Liver (tissue), 8 donors: ENCODE measurements at regions not wholly inside any gene's neighbourhood (a gene's known extent, or its start where the extent isn't known, plus 50 kb on each side); places are given as distances from the start of the nearest gene placed in this dataset.

Experiments
- DNase-seq: peaks from one replicate; pipeline ENCODE4 v3.0.0-alpha.2; 2017; ENCODE audit warnings: low spot score
- H3K27ac ChIP-seq, 2 donors: one replicate each; pipeline ENCODE4 v1.7.0; 2013; ENCODE audit warnings: inconsistent platforms in 2 of 2, low read length in 2 of 2, control low read depth in 1 of 2, low read depth in 1 of 2, mild to moderate bottlenecking in 1 of 2
- H3K27me3 ChIP-seq, 4 donors: one replicate each; pipeline versions ENCODE4 v1.6.1 to v1.7.0; 2013; ENCODE audit warnings: low read length in 3 of 4, inconsistent platforms in 1 of 4, mild to moderate bottlenecking in 1 of 4, moderate library complexity in 1 of 4; ENCODE audit not compliant: control insufficient read depth in 4 of 4, insufficient read depth in 4 of 4
- H3K36me3 ChIP-seq, 4 donors: one replicate each; pipeline versions ENCODE4 v1.6.1 to v1.7.0; 2013; ENCODE audit warnings: low read length in 3 of 4, mild to moderate bottlenecking in 3 of 4, low read depth in 1 of 4, moderate library complexity in 1 of 4; ENCODE audit not compliant: control insufficient read depth in 4 of 4, insufficient read depth in 3 of 4
- H3K4me1 ChIP-seq, 4 donors: one replicate each; pipeline versions ENCODE4 v1.6.1 to v1.7.0; 2013; ENCODE audit warnings: low read length in 3 of 4, mild to moderate bottlenecking in 3 of 4, moderate library complexity in 1 of 4; ENCODE audit not compliant: control insufficient read depth in 4 of 4, insufficient read depth in 4 of 4
- H3K4me3 ChIP-seq, 3 donors: one replicate each; pipeline versions ENCODE4 v1.6.1 to v1.7.0; 2013; ENCODE audit warnings: low read length in 3 of 3, control low read depth in 1 of 3, low read depth in 1 of 3, mild to moderate bottlenecking in 1 of 3
- H3K9ac ChIP-seq, 2 donors: one replicate each; pipeline ENCODE4 v1.7.0; 2013; ENCODE audit warnings: low read length in 2 of 2, mild to moderate bottlenecking in 2 of 2, moderate library complexity in 2 of 2, control low read depth in 1 of 2, low read depth in 1 of 2
- H3K9me3 ChIP-seq, 4 donors: one replicate each; pipeline versions ENCODE4 v1.6.1 to v1.7.0; 2013; ENCODE audit warnings: low read length in 3 of 4; ENCODE audit not compliant: control insufficient read depth in 4 of 4
- ATF3 ChIP-seq: IDR thresholded peaks from 2 replicates; pipeline ENCODE4 v1.6.1; 2016; ENCODE audit warnings: antibody characterized with exemption
- CTCF ChIP-seq: fragments of 150-350 bp; IDR thresholded peaks from 2 replicates; pipeline ENCODE4 v1.5.1; 2017; ENCODE audit warnings: improper control_type of control experiment, low read depth, low read length; ENCODE audit not compliant: missing input control
- EGR1 ChIP-seq, 2 donors: IDR thresholded peaks; 2 replicates each; pipeline ENCODE4 v1.6.1; 2016 to 2018; ENCODE audit warnings: antibody characterized with exemption in 2 of 2, low read depth in 2 of 2
- FOXA1 ChIP-seq: IDR thresholded peaks from 2 replicates; pipeline ENCODE4 v1.6.1; 2016; ENCODE audit warnings: antibody characterized with exemption
- FOXA2 ChIP-seq: IDR thresholded peaks from 2 replicates; pipeline ENCODE4 v1.6.1; 2016; ENCODE audit warnings: antibody characterized with exemption
- GABPA ChIP-seq, 2 donors: IDR thresholded peaks in 1 of 2; conservative IDR thresholded peaks in 1 of 2; 2 replicates each; pipeline ENCODE4 v1.6.1; 2016; ENCODE audit warnings: antibody characterized with exemption in 2 of 2, mild to moderate bottlenecking in 1 of 2, moderate library complexity in 1 of 2
- HNF4A ChIP-seq, 2 donors: conservative IDR thresholded peaks; 2 replicates each; pipeline ENCODE4 v1.6.1; 2016; ENCODE audit warnings: antibody characterized with exemption in 2 of 2, mild to moderate bottlenecking in 2 of 2
- HNF4G ChIP-seq: IDR thresholded peaks from 2 replicates; pipeline ENCODE4 v1.6.1; 2016; ENCODE audit warnings: antibody characterized with exemption
- JUND ChIP-seq, 2 donors: IDR thresholded peaks; 2 replicates each; pipeline ENCODE4 v1.6.1; 2016; ENCODE audit warnings: antibody characterized with exemption in 2 of 2
- MAX ChIP-seq: IDR thresholded peaks from 2 replicates; pipeline ENCODE4 v1.6.1; 2016; ENCODE audit warnings: antibody characterized with exemption
- NR2F2 ChIP-seq: IDR thresholded peaks from 2 replicates; pipeline ENCODE4 v1.6.1; 2016; ENCODE audit warnings: antibody characterized with exemption
- RXRA ChIP-seq, 2 donors: IDR thresholded peaks; 2 replicates each; pipeline ENCODE4 v1.6.1; 2017 to 2018; ENCODE audit warnings: antibody characterized with exemption in 2 of 2, mild to moderate bottlenecking in 1 of 2
- SP1 ChIP-seq: IDR thresholded peaks from 2 replicates; pipeline ENCODE4 v1.6.1; 2018; ENCODE audit warnings: antibody characterized with exemption, mild to moderate bottlenecking
- YY1 ChIP-seq: IDR thresholded peaks from 2 replicates; pipeline ENCODE4 v1.6.1; 2016; ENCODE audit warnings: antibody characterized with exemption, mild to moderate bottlenecking
- ZBTB33 ChIP-seq: IDR thresholded peaks from 2 replicates; pipeline ENCODE4 v1.6.1; 2016; ENCODE audit warnings: antibody characterized with exemption
- WGBS: extraction: QIAGEN DNeasy Blood & Tissue Kit; methylation state at CpG from one replicate; pipeline ENCODE4 v1.1.7; 2013; 5-methylcytosine and 5-hydroxymethylcytosine counted together
- TF ChIP-seq, protein P1 (sequence below): IDR thresholded peaks from 2 replicates; pipeline ENCODE4 v1.6.1; 2016; ENCODE audit warnings: antibody characterized with exemption, mild to moderate bottlenecking
- donor health status: healthy.
- donor health status: healthy.
- donor health status: healthy.
- donor health status: healthy.
- donor health status: healthy.

DNA sequence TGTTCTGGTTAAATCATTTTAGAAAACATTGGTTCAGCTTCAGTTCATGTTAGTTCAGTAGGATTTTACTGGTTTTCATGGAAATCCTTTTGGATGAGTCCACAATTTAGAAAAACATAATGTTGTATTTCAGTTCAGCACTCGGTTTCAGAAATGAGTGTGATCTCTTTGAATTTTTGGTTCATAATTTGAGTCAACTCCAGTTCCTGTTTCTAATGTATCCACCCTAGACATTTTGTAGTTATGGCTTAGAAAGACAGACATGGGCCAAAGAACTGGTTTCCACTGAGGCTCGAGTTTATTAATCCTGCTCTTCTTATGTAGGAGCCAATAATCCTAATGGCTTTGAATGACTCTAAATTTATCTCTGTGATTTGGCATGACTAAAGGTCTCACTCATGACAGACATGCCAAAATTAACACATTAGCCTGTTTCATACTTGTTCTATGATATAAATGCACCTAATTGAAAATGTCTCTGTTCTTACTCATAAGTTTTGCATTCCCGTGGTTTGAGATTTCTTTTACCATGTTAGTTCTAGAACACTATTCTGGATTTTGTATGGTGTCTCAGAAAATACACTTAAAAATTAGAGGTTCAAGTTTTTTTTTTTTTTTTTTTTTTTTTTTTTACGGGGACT, 82.3 kb upstream of the SPRED2 start:
- Histone ChIP-seq H3K4me1 (no peaks in the 10 kb centered on the region), H3K9me3 (no peaks in the 10 kb centered on the region)
- 92% methylated on average over 4 of the region's 4 CpGs for WGBS

DNA sequence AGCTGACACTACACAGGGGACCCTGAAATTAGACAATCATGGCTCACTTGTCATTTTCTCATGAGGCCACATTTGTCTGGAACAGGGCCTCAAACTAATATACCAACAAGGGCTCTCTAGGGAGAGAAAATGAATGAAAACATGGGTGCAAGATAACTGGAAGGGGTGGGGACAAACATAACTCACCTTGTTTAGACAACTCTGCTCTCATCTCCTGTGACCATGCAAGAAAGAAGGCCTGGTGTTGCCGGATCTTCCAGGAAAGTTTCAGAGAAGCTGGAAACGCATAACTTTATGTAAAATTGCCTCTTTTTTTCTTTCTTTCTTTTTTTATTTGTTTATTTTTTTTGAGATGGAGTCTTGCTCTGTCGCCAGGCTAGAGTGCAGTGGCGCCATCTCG, 80.4 kb upstream of the SPRED2 start:
- peaks cover 0 to 2% (median 0%) of the 10 kb centered on the region in 4 donors for H3K4me1 ChIP-seq
- no peak overlapping the region for H3K4me3 ChIP-seq
- H3K9ac ChIP-seq: no peak overlapping the region
- no peaks in the 10 kb centered on the region for H3K9me3 ChIP-seq
- no peaks in the 10 kb centered on the region for H3K27me3 ChIP-seq
- no peaks in the 10 kb centered on the region for H3K36me3 ChIP-seq
- over 99% methylated on average over 5 of the region's 5 CpGs for WGBS
- no peak for DNase-seq
- H3K27ac ChIP-seq: no peak overlapping the region
- TF ChIP-seq FOXA1 (no peak), RXRA (IDR thresholded peaks at IDR 0.05) (no peak), EGR1 (IDR thresholded peaks at IDR 0.05; ENCODE audit: low read depth in 2 of 2) (no peak), FOXA2 (no peak), CTCF (no peak), NR2F2 (no peak), SP1 (no peak), HNF4A (conservative IDR thresholded peaks at IDR 0.05) (no peak)
- TF ChIP-seq, protein P1, sequence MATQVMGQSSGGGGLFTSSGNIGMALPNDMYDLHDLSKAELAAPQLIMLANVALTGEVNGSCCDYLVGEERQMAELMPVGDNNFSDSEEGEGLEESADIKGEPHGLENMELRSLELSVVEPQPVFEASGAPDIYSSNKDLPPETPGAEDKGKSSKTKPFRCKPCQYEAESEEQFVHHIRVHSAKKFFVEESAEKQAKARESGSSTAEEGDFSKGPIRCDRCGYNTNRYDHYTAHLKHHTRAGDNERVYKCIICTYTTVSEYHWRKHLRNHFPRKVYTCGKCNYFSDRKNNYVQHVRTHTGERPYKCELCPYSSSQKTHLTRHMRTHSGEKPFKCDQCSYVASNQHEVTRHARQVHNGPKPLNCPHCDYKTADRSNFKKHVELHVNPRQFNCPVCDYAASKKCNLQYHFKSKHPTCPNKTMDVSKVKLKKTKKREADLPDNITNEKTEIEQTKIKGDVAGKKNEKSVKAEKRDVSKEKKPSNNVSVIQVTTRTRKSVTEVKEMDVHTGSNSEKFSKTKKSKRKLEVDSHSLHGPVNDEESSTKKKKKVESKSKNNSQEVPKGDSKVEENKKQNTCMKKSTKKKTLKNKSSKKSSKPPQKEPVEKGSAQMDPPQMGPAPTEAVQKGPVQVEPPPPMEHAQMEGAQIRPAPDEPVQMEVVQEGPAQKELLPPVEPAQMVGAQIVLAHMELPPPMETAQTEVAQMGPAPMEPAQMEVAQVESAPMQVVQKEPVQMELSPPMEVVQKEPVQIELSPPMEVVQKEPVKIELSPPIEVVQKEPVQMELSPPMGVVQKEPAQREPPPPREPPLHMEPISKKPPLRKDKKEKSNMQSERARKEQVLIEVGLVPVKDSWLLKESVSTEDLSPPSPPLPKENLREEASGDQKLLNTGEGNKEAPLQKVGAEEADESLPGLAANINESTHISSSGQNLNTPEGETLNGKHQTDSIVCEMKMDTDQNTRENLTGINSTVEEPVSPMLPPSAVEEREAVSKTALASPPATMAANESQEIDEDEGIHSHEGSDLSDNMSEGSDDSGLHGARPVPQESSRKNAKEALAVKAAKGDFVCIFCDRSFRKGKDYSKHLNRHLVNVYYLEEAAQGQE: no peak

More for the DNA sequence above, 82.3 kb upstream of the SPRED2 start:
- Histone ChIP-seq H3K9ac (no peak overlapping the region), H3K27ac (no peak overlapping the region), H3K36me3 (no peaks in the 10 kb centered on the region), H3K4me3 (no peak overlapping the region), H3K27me3 (no peaks in the 10 kb centered on the region)
- TF ChIP-seq EGR1 (IDR thresholded peaks at IDR 0.05; ENCODE audit: low read depth in 2 of 2) (no peak), GABPA (IDR thresholded peaks at IDR 0.05 in 1 of 2, conservative IDR thresholded peaks at IDR 0.05 in 1 of 2) (no peak), CTCF (no peak), MAX (no peak), NR2F2 (no peak), RXRA (IDR thresholded peaks at IDR 0.05) (no peak), HNF4G (no peak), YY1 (no peak), FOXA2 (no peak), HNF4A (conservative IDR thresholded peaks at IDR 0.05) (no peak), ATF3 (no peak), SP1 (no peak), ZBTB33 (no peak), FOXA1 (no peak), JUND (IDR thresholded peaks at IDR 0.05) (no peak)
- no peak for DNase-seq
